Stomach (tissue), 8 donors: ENCODE measurements at regions not wholly inside any gene's neighbourhood (a gene's known extent, or its start where the extent isn't known, plus 50 kb on each side); places are given as distances from the start of the nearest gene placed in this dataset.

Experiments used
- DNase-seq, 2 donors: peaks; one replicate each; pipeline versions ENCODE4 v3.0.0 to v3.0.0-alpha.2; 2013 to 2019
- H3K27ac ChIP-seq, 5 donors: fragments of 200-600 bp in 4 of 5; sonication (generic) in 4 of 5; one replicate each; pipeline ENCODE4 v1.5.1; 2013 to 2019; ENCODE audit warnings: mild to moderate bottlenecking in 1 of 5, moderate library complexity in 1 of 5
- H3K27me3 ChIP-seq, 3 donors: fragments of 200-600 bp; sonication (generic); one replicate each; pipeline ENCODE4 v1.5.1; 2017 to 2019; ENCODE audit warnings: mixed run types in 1 of 3
- H3K36me3 ChIP-seq, 4 donors: fragments of 200-600 bp; sonication (generic); 1 replicate in 3 of 4; 2 replicates in 1 of 4; pipeline ENCODE4 v1.5.1; 2016 to 2019
- H3K4me1 ChIP-seq, 4 donors: fragments of 200-600 bp; sonication (generic); one replicate each; pipeline ENCODE4 v1.5.1; 2016 to 2019
- H3K4me3 ChIP-seq, 4 donors: fragments of 200-600 bp; sonication (generic) in 3 of 4; one replicate each; pipeline ENCODE4 v1.5.1; 2016 to 2019; ENCODE audit warnings: mild to moderate bottlenecking in 1 of 4
- H3K9me3 ChIP-seq, 4 donors: fragments of 200-600 bp; sonication (generic); one replicate each; pipeline ENCODE4 v1.5.1; 2016 to 2019
- EP300 ChIP-seq: sonication (generic); formaldehyde crosslinking; IDR thresholded peaks from one replicate; pipeline ENCODE4 v1.6.1; 2017; ENCODE audit warnings: antibody characterized with exemption
- POLR2A ChIP-seq, 4 donors: fragments of 450-650 bp; IDR thresholded peaks; one replicate each; pipeline ENCODE4 v1.6.1; 2016; ENCODE audit warnings: antibody characterized with exemption in 4 of 4, control low read depth in 2 of 4, mild to moderate bottlenecking in 1 of 4, moderate library complexity in 1 of 4
- POLR2AphosphoS5 ChIP-seq, 3 donors: sonication (generic); formaldehyde crosslinking; IDR thresholded peaks; one replicate each; pipeline ENCODE4 v1.6.1; 2016; ENCODE audit warnings: antibody characterized with exemption in 3 of 3
- WGBS, 5 donors: extraction: QIAGEN DNeasy Blood & Tissue Kit in 3 of 5; methylation state at CpG; one replicate each; pipeline versions ENCODE4 v1.1.5 to v1.1.7; 2013 to 2018; 5-methylcytosine and 5-hydroxymethylcytosine counted together
- intact Hi-C: fragments of 100-400 bp; cut with DNase I; formaldehyde crosslinking; loops from one replicate; pipeline ENCODE4 v1.15.1; 2023; ENCODE audit warnings: low total_unique reads
- TF ChIP-seq, protein P1 (sequence below), 7 experiments: fragments of 450-650 bp in 4 of 7; fragments of 200-600 bp in 3 of 7; sonication (generic) in 3 of 7; IDR thresholded peaks; one replicate each; pipeline ENCODE4 v1.5.1; 2016 to 2019; ENCODE audit warnings: antibody characterized with exemption in 7 of 7, control low read depth in 2 of 7, mild to moderate bottlenecking in 1 of 7
- donor health status: healthy with polysubstance abuse.
- donor health status: Bipolar disorder and iron deficiency.
- donor health status: healthy.

DNA sequence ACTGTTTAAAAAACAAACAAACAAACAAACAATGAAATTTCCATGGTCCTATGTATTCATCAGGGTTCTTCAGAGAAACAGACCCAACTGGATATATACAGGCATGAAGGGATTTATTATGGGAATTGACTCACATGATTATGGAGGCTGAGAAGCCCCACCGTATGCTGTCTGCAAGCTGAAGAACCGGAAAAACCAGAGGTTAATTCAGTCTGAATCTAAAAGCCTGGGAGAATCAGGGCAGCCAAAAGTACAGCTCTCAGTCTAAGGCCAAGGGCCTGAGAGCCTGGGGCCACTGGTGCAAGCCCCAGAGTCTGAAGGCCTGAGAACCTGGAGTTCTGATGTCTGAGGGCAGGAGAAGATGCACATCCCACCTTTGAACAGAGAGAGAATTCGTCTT, 163.5 kb downstream of the MDFIC start:
- no peak overlapping the region for H3K4me3 ChIP-seq
- intact Hi-C loops = no loop called here
- no peaks in the 10 kb centered on the region for H3K27me3 ChIP-seq
- no peaks in the 10 kb centered on the region for H3K9me3 ChIP-seq
- no peak overlapping the region for H3K27ac ChIP-seq
- no peaks in the 10 kb centered on the region for H3K36me3 ChIP-seq
- TF ChIP-seq POLR2AphosphoS5 (IDR thresholded peaks at IDR 0.05) = no peak
- TF ChIP-seq, protein P1, sequence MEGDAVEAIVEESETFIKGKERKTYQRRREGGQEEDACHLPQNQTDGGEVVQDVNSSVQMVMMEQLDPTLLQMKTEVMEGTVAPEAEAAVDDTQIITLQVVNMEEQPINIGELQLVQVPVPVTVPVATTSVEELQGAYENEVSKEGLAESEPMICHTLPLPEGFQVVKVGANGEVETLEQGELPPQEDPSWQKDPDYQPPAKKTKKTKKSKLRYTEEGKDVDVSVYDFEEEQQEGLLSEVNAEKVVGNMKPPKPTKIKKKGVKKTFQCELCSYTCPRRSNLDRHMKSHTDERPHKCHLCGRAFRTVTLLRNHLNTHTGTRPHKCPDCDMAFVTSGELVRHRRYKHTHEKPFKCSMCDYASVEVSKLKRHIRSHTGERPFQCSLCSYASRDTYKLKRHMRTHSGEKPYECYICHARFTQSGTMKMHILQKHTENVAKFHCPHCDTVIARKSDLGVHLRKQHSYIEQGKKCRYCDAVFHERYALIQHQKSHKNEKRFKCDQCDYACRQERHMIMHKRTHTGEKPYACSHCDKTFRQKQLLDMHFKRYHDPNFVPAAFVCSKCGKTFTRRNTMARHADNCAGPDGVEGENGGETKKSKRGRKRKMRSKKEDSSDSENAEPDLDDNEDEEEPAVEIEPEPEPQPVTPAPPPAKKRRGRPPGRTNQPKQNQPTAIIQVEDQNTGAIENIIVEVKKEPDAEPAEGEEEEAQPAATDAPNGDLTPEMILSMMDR (IDR thresholded peaks at IDR 0.05) = no peak
- TF ChIP-seq POLR2A (IDR thresholded peaks at IDR 0.05) = no peak
- TF ChIP-seq EP300 = no peak
- WGBS, 5 donors = 67 to 82% (median 74%) methylated on average over 3 of the region's 3 CpGs
- peak in 1 of 2 donors; percentile 20 for DNase-seq
- H3K4me1 ChIP-seq = peaks cover 0 to 26% (median 17%) of the 10 kb centered on the region in 4 donors

DNA sequence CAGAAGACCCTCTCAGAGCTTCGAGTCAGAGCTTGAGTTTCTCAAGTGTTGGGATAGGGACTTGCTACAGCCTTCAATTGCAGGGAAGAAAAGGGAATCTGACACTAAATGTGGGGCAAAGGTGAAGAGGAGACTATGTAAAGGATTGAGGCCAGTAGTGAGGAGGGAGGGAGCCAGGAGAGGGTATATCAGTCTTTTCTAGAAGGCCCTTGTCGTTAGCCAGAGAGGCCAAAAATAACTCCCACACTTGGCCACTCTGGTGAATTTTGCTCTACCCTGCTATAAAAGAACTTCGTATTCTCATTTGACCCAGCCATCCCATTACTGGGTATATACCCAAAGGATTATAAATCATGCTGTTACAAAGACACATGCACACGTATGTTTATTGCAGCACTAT, 162.0 kb downstream of the MDFIC start:
- TF ChIP-seq, protein P1 (IDR thresholded peaks at IDR 0.05) = no peak
- TF ChIP-seq POLR2A (IDR thresholded peaks at IDR 0.05) = no peak
- TF ChIP-seq POLR2AphosphoS5 (IDR thresholded peaks at IDR 0.05) = no peak
- TF ChIP-seq EP300 = no peak
- Histone ChIP-seq H3K36me3 (no peaks in the 10 kb centered on the region), H3K27me3 (no peaks in the 10 kb centered on the region), H3K9me3 (no peaks in the 10 kb centered on the region), H3K27ac (no peak overlapping the region), H3K4me1 (peaks cover 0 to 23% (median 15%) of the 10 kb centered on the region in 4 donors), H3K4me3 (no peak overlapping the region)
- intact Hi-C loops = no loop called here
- no peak for DNase-seq
- 87 to 97% (median 93%) methylated on average over 4 of the region's 4 CpGs for WGBS, 5 donors

DNA sequence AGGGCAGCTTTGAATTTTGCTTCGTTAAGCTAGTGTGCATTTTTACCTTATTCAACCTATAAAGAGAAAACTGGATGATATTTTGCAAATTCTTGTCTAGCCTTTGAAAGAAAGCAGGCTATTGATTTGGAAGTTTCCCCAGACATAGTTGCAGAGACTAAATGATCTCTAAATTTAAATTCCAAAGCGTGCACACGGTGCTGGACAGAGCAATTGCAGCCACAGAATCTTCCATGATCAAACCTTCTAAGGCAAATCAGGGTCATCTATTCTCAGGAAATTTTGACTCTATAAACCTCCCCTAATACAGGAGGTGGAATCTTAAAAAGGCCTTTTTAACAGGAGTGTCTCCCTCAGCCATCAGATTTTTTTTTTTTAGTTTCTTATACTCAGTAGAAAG, 159.9 kb downstream of the MDFIC start:
- no peak for TF ChIP-seq EP300
- TF ChIP-seq, protein P1 (IDR thresholded peaks at IDR 0.05) = no peak
- WGBS, 5 donors = 68 to 84% (median 82%) methylated on average over 3 of the region's 3 CpGs
- DNase-seq = no peak
- Histone ChIP-seq H3K9me3 (no peaks in the 10 kb centered on the region), H3K4me3 (no peak overlapping the region), H3K4me1 (peaks cover 0 to 2% (median 0%) of the 10 kb centered on the region in 4 donors), H3K27me3 (no peaks in the 10 kb centered on the region), H3K36me3 (no peaks in the 10 kb centered on the region), H3K27ac (no peak overlapping the region)
- intact Hi-C loops = no loop called here

DNA sequence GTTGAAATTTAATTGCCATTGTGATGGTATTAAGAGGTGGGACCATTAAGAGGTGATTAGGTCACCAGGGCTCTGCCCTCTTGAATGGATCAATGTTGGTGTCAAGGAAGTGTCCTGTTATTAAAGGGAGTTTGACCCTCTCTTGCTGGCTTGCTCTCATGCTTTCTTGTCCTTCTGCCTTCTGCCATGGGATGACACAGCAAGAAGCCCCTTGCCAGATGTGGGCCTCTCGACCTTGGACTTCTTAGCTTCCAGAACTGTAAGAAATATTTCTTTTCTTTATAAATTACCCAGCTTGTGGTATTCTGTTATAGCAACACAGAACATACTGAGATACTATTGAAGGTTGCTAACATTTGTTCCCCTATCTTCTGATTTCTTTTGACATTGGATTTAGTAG, 157.0 kb downstream of the MDFIC start:
- TF ChIP-seq POLR2AphosphoS5 (IDR thresholded peaks at IDR 0.05) (no peak), EP300 (no peak), POLR2A (IDR thresholded peaks at IDR 0.05) (no peak)
- TF ChIP-seq, protein P1 (IDR thresholded peaks at IDR 0.05) = no peak
- intact Hi-C loops = no loop called here
- Histone ChIP-seq H3K27ac (no peak overlapping the region), H3K4me3 (no peak overlapping the region), H3K27me3 (no peaks in the 10 kb centered on the region), H3K9me3 (no peaks in the 10 kb centered on the region), H3K4me1 (no peaks in the 10 kb centered on the region), H3K36me3 (no peaks in the 10 kb centered on the region)
- no peak for DNase-seq
- WGBS, 5 donors = 76 to 100% (median 88%) methylated on average over 1 of the region's 1 CpG
